SK-N-SH (cell line): ENCODE measurements at regions not wholly inside any gene's neighbourhood (a gene's known extent, or its start where the extent isn't known, plus 50 kb on each side); places are given as distances from the start of the nearest gene placed in this dataset.

ENCODE experiments used
- CTCF ChIA-PET: fragments of 300-600, 350-600 bp; formaldehyde crosslinking; extraction: SDS; loops from one replicate; lab custom pipeline; 2021; lab: Yijun Ruan, JAX
- POLR2A ChIA-PET: fragments of 350-600 bp; sonication (Branson Sonifier 250); formaldehyde crosslinking; extraction: SDS; loops from one replicate; lab custom pipeline; 2020; ENCODE audit warnings: antibody characterized with exemption, inconsistent platforms; lab: Yijun Ruan, JAX
- DNase-seq: peaks from one replicate; pipeline ENCODE4 v3.0.0; 2012
- H2AFZ ChIP-seq: fragments of 200-600 bp; sonication (generic); 2 replicates; pipeline ENCODE4 v1.8.1; 2016; ENCODE audit warnings: antibody characterized with exemption, mild to moderate bottlenecking, low read depth
- H3F3A ChIP-seq: fragments of 200-600 bp; sonication (generic); replicated peaks from 2 replicates; pipeline ENCODE3; 2016; ENCODE audit warnings: antibody characterized with exemption, mild to moderate bottlenecking; ENCODE audit not compliant: insufficient read depth
- H3K27ac ChIP-seq, 2 experiments: fragments of 200-500 bp in 1 of 2; fragments of 200-600 bp in 1 of 2; sonication (Bioruptor generic) in 1 of 2; sonication (generic), shearing (Covaris generic) in 1 of 2; 2 replicates each; pipeline versions ENCODE4 v1.5.1 to v1.6.1; 2014 to 2016; ENCODE audit warnings: low read depth in 2 of 2, inconsistent platforms in 1 of 2, low read length in 1 of 2, mild to moderate bottlenecking in 1 of 2, mixed read lengths in 1 of 2
- H3K27me3 ChIP-seq: fragments of 200-600 bp; sonication (generic), shearing (Covaris generic); 2 replicates; pipeline ENCODE4 v1.6.1; 2016; ENCODE audit warnings: mixed run types; ENCODE audit not compliant: insufficient read depth
- H3K36me3 ChIP-seq, 2 experiments: fragments of 200-500 bp in 1 of 2; fragments of 200-600 bp in 1 of 2; sonication (Bioruptor generic) in 1 of 2; sonication (generic) in 1 of 2; replicated peaks in 1 of 2; 2 replicates each; pipeline versions ENCODE3 to v1.5.1; 2014 to 2016; ENCODE audit warnings: low read length in 1 of 2, mild to moderate bottlenecking in 1 of 2; ENCODE audit not compliant: insufficient read depth in 2 of 2, control insufficient read depth in 1 of 2
- H3K4me1 ChIP-seq, 2 experiments: fragments of 200-500 bp in 1 of 2; fragments of 200-600 bp in 1 of 2; sonication (Bioruptor generic) in 1 of 2; sonication (generic), shearing (Covaris generic) in 1 of 2; 2 replicates each; pipeline versions ENCODE4 v1.5.1 to v1.6.1; 2014 to 2016; ENCODE audit warnings: low read depth in 1 of 2, low read length in 1 of 2, mixed run types in 1 of 2; ENCODE audit not compliant: insufficient read depth in 2 of 2, control insufficient read depth in 1 of 2
- H3K4me2 ChIP-seq: fragments of 200-600 bp; sonication (generic), shearing (Covaris generic); 2 replicates; pipeline ENCODE4 v1.6.1; 2017; ENCODE audit warnings: mixed run types
- H3K4me3 ChIP-seq, 2 experiments: fragments of 200-500 bp in 1 of 2; fragments of 200-600 bp in 1 of 2; sonication (Bioruptor generic) in 1 of 2; sonication (generic), shearing (Covaris generic) in 1 of 2; 2 replicates each; pipeline versions ENCODE4 v1.5.1 to v1.8.1; 2014 to 2016; ENCODE audit warnings: low read depth in 2 of 2, inconsistent platforms in 1 of 2, low read length in 1 of 2, mild to moderate bottlenecking in 1 of 2, mixed read lengths in 1 of 2, moderate library complexity in 1 of 2
- H3K79me2 ChIP-seq: fragments of 200-600 bp; sonication (generic); 2 replicates; pipeline ENCODE4 v1.8.1; 2017; ENCODE audit warnings: mild to moderate bottlenecking; ENCODE audit not compliant: insufficient read depth
- H3K9ac ChIP-seq: fragments of 200-600 bp; sonication (generic); 2 replicates; pipeline ENCODE4 v1.6.1; 2017; ENCODE audit warnings: mixed run types
- H3K9me2 ChIP-seq: fragments of 200-600 bp; sonication (generic); 2 replicates; pipeline ENCODE4 v1.6.1; 2017; ENCODE audit warnings: mixed run types
- H3K9me3 ChIP-seq: fragments of 200-600 bp; sonication (generic); 2 replicates; pipeline ENCODE4 v1.6.1; 2017; ENCODE audit warnings: mixed run types, mild to moderate bottlenecking, moderate library complexity
- H4K20me1 ChIP-seq: fragments of 200-600 bp; sonication (generic); 2 replicates; pipeline ENCODE4 v1.6.1; 2017; ENCODE audit warnings: mild to moderate bottlenecking, mixed run types; ENCODE audit not compliant: insufficient read depth
- CTCF ChIP-seq: fragments of 200-600 bp; sonication (generic); IDR thresholded peaks from 2 replicates; pipeline ENCODE4 v1.6.1; 2017; ENCODE audit warnings: antibody characterized with exemption, mild to moderate bottlenecking, moderate library complexity
- ELF1 ChIP-seq: IDR thresholded peaks from 2 replicates; pipeline ENCODE4 v1.4.0; 2012
- FOXJ3 ChIP-seq: sonication (generic); formaldehyde crosslinking; IDR thresholded peaks from 2 replicates; pipeline ENCODE4 v1.5.1; 2020; ENCODE audit warnings: mild to moderate bottlenecking, missing genetic modification reagents
- MXI1 ChIP-seq: IDR thresholded peaks from 2 replicates; pipeline ENCODE4 v1.6.1; 2012; ENCODE audit warnings: mild to moderate bottlenecking, low read depth, low read length, improper control_type of control experiment
- NRF1 ChIP-seq: IDR thresholded peaks from 2 replicates; pipeline ENCODE4 v1.6.1; 2012; ENCODE audit warnings: low read depth, mild to moderate bottlenecking, low read length
- RAD21 ChIP-seq: IDR thresholded peaks from 2 replicates; pipeline ENCODE4 v1.6.1; 2012; ENCODE audit warnings: mild to moderate bottlenecking, low read length
- RCOR1 ChIP-seq: fragments of 150-350 bp; IDR thresholded peaks from 2 replicates; pipeline ENCODE4 v1.6.1; 2017; ENCODE audit warnings: antibody characterized with exemption, low read length
- SMC3 ChIP-seq: IDR thresholded peaks from 2 replicates; pipeline ENCODE4 v1.6.1; 2012; ENCODE audit warnings: low read depth, low read length, improper control_type of control experiment
- TEAD4 ChIP-seq: IDR thresholded peaks from 2 replicates; pipeline ENCODE4 v1.4.0; 2012; ENCODE audit warnings: mild to moderate bottlenecking, borderline replicate concordance; ENCODE audit not compliant: insufficient read depth
- USF1 ChIP-seq: IDR thresholded peaks from 2 replicates; pipeline ENCODE4 v1.4.0; 2012; ENCODE audit warnings: low read depth, borderline replicate concordance
- WGBS: methylation state at CpG from one replicate; pipeline ENCODE4 v1.1.6; 2017; ENCODE audit warnings: low lambda C conversion rate; 5-methylcytosine and 5-hydroxymethylcytosine counted together
- TF ChIP-seq, protein P1 (sequence below): IDR thresholded peaks from 2 replicates; pipeline ENCODE4; 2012
- TF ChIP-seq, protein P2 (sequence below): IDR thresholded peaks from 2 replicates; pipeline ENCODE4 v1.4.0; 2012; ENCODE audit warnings: low read depth
- TF ChIP-seq, protein P3 (sequence below): fragments of 150-350 bp; IDR thresholded peaks from 2 replicates; pipeline ENCODE4 v1.6.1; 2016; ENCODE audit warnings: mild to moderate bottlenecking, low read depth, low read length
- TF ChIP-seq, protein P4 (sequence below): IDR thresholded peaks from 2 replicates; pipeline ENCODE4 v1.6.1; 2012; ENCODE audit warnings: mild to moderate bottlenecking, low read depth, low read length, moderate library complexity
- TF ChIP-seq, protein P5 (sequence below): fragments of 150-350 bp; IDR thresholded peaks from 2 replicates; pipeline ENCODE4 v1.6.1; 2017; ENCODE audit warnings: antibody characterized with exemption, low read length, low read depth, borderline replicate concordance
- TF ChIP-seq, protein P6 (sequence below): IDR thresholded peaks from 2 replicates; pipeline ENCODE4 v1.4.0; 2012; ENCODE audit warnings: low read depth, borderline replicate concordance

GRCh38 chr4:156329779-156330178 lies 376.1 kb upstream of the CTSO start:
- Histone ChIP-seq H3K36me3 (no peaks in the 10 kb centered on the region), H3K27ac (no peak overlapping the region; a peak in 1 of 4 replicates), H3K9me2 (no peaks in the 10 kb centered on the region), H3K9me3 (no peaks in the 10 kb centered on the region), H3F3A (peaks cover 9% of the 10 kb centered on the region), H3K4me2 (no peak overlapping the region), H3K4me3 (no peak overlapping the region), H3K4me1 (no peaks in the 10 kb centered on the region)
- DNase-seq: no peak
- CTCF ChIA-PET: interaction anchor here (1.0 kb wide), 1 partner anchor 18 kb away, joined by 3 read pairs; no protein-coding TSS in a partner anchor
- 9% methylated on average over 1 of the region's 1 CpG for WGBS
- TF ChIP-seq, protein P1, sequence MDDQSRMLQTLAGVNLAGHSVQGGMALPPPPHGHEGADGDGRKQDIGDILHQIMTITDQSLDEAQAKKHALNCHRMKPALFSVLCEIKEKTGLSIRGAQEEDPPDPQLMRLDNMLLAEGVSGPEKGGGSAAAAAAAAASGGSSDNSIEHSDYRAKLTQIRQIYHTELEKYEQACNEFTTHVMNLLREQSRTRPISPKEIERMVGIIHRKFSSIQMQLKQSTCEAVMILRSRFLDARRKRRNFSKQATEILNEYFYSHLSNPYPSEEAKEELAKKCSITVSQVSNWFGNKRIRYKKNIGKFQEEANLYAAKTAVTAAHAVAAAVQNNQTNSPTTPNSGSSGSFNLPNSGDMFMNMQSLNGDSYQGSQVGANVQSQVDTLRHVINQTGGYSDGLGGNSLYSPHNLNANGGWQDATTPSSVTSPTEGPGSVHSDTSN: no peak
- TF ChIP-seq, protein P2, sequence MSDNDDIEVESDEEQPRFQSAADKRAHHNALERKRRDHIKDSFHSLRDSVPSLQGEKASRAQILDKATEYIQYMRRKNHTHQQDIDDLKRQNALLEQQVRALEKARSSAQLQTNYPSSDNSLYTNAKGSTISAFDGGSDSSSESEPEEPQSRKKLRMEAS: no peak
- no peak for TF ChIP-seq NRF1
- TF ChIP-seq, protein P3, sequence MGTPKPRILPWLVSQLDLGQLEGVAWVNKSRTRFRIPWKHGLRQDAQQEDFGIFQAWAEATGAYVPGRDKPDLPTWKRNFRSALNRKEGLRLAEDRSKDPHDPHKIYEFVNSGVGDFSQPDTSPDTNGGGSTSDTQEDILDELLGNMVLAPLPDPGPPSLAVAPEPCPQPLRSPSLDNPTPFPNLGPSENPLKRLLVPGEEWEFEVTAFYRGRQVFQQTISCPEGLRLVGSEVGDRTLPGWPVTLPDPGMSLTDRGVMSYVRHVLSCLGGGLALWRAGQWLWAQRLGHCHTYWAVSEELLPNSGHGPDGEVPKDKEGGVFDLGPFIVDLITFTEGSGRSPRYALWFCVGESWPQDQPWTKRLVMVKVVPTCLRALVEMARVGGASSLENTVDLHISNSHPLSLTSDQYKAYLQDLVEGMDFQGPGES: no peak
- TF ChIP-seq FOXJ3 (CRISPR knock-in tag): no peak
- no peak for TF ChIP-seq CTCF
- no peak for TF ChIP-seq ELF1
- no peak for TF ChIP-seq RCOR1
- no peak for TF ChIP-seq MXI1
- TF ChIP-seq, protein P4, sequence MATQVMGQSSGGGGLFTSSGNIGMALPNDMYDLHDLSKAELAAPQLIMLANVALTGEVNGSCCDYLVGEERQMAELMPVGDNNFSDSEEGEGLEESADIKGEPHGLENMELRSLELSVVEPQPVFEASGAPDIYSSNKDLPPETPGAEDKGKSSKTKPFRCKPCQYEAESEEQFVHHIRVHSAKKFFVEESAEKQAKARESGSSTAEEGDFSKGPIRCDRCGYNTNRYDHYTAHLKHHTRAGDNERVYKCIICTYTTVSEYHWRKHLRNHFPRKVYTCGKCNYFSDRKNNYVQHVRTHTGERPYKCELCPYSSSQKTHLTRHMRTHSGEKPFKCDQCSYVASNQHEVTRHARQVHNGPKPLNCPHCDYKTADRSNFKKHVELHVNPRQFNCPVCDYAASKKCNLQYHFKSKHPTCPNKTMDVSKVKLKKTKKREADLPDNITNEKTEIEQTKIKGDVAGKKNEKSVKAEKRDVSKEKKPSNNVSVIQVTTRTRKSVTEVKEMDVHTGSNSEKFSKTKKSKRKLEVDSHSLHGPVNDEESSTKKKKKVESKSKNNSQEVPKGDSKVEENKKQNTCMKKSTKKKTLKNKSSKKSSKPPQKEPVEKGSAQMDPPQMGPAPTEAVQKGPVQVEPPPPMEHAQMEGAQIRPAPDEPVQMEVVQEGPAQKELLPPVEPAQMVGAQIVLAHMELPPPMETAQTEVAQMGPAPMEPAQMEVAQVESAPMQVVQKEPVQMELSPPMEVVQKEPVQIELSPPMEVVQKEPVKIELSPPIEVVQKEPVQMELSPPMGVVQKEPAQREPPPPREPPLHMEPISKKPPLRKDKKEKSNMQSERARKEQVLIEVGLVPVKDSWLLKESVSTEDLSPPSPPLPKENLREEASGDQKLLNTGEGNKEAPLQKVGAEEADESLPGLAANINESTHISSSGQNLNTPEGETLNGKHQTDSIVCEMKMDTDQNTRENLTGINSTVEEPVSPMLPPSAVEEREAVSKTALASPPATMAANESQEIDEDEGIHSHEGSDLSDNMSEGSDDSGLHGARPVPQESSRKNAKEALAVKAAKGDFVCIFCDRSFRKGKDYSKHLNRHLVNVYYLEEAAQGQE: no peak
- no peak for TF ChIP-seq RAD21
- TF ChIP-seq, protein P5, sequence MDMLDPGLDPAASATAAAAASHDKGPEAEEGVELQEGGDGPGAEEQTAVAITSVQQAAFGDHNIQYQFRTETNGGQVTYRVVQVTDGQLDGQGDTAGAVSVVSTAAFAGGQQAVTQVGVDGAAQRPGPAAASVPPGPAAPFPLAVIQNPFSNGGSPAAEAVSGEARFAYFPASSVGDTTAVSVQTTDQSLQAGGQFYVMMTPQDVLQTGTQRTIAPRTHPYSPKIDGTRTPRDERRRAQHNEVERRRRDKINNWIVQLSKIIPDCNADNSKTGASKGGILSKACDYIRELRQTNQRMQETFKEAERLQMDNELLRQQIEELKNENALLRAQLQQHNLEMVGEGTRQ: no peak
- no peak for TF ChIP-seq SMC3
- no peak for TF ChIP-seq TEAD4
- TF ChIP-seq, protein P6, sequence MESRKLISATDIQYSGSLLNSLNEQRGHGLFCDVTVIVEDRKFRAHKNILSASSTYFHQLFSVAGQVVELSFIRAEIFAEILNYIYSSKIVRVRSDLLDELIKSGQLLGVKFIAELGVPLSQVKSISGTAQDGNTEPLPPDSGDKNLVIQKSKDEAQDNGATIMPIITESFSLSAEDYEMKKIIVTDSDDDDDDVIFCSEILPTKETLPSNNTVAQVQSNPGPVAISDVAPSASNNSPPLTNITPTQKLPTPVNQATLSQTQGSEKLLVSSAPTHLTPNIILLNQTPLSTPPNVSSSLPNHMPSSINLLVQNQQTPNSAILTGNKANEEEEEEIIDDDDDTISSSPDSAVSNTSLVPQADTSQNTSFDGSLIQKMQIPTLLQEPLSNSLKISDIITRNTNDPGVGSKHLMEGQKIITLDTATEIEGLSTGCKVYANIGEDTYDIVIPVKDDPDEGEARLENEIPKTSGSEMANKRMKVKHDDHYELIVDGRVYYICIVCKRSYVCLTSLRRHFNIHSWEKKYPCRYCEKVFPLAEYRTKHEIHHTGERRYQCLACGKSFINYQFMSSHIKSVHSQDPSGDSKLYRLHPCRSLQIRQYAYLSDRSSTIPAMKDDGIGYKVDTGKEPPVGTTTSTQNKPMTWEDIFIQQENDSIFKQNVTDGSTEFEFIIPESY: no peak
- TF ChIP-seq USF1: no peak
- TF ChIP-seq, all 33 proteins: peak for 0
- H3K27me3 ChIP-seq: no peaks in the 10 kb centered on the region
- no peaks in the 10 kb centered on the region for H4K20me1 ChIP-seq
- POLR2A ChIA-PET: no interaction called here
- H3K9ac ChIP-seq: no peak overlapping the region
- no peak overlapping the region for H2AFZ ChIP-seq
- H3K79me2 ChIP-seq: no peaks in the 10 kb centered on the region
